GM06990 (cell line): ENCODE measurements at regions not wholly inside any gene's neighbourhood (a gene's known extent, or its start where the extent isn't known, plus 50 kb on each side); places are given as distances from the start of the nearest gene placed in this dataset.

ENCODE experiments used
- DNase-seq: peaks from one replicate; pipeline ENCODE4 v3.0.0-alpha.2; 2011; ENCODE audit not compliant: insufficient read length; ENCODE audit errors: extremely low read depth
- H3K27me3 ChIP-seq: replicated peaks from 2 replicates; pipeline ENCODE4 v1.6.0; 2011; ENCODE audit warnings: low read length; ENCODE audit not compliant: control insufficient read depth, insufficient read depth
- H3K36me3 ChIP-seq: 2 replicates; pipeline ENCODE4 v1.5.1; 2011; ENCODE audit warnings: low read length; ENCODE audit not compliant: control insufficient read depth, insufficient read depth
- H3K4me3 ChIP-seq: replicated peaks from 2 replicates; pipeline ENCODE4 v1.5.1; 2011; ENCODE audit warnings: low read depth, mild to moderate bottlenecking, control low read depth, low read length
- CTCF ChIP-seq: IDR thresholded peaks from 2 replicates; pipeline ENCODE4 v1.5.1; 2011; ENCODE audit warnings: low read length, control low read depth, mild to moderate bottlenecking, inconsistent platforms; ENCODE audit not compliant: insufficient read depth, poor library complexity, severe bottlenecking

DNA sequence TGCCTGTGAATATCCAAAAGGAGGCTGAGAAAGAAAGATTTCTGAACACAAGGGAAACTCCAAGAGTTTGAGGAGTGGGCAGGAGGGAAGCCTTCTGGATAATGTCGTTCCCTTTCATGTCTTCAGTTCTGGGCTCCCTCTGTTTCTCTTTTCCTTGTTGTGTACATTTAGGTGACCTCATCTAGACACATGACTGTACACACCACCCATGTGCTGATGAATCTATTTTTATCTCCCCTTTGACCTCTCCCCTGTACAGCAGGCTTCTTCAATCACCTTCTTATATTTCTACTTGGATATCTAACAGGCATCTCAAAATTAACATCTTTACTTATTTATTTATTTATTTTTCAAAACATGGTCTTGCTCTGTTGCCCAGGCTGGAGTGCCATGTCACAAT is 363.1 kb downstream of the GATA3 start:
- no peak for TF ChIP-seq CTCF
- no peak for DNase-seq

DNA sequence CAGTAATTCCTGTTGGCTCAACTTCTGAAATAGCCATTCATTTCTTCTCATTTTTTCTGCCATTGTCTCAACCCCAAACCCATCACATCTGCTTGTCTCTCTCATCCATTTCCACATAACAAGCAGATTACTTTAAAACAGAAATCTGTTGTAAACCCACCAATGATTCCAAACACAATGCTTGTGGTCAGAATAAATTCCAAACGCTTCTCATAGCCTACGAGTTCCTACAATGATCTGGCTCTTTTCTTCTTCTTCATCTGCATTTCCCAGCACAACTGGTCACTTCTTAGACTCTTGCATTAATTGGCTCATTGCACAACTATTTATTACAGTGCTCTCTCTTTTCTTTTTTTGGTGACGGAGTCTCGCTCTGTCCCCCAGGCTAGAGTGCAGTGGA is 364.1 kb downstream of the GATA3 start:
- H3K4me3 ChIP-seq: no peak overlapping the region
- H3K27me3 ChIP-seq: no peaks in the 10 kb centered on the region
- no peak for DNase-seq
- no peak for TF ChIP-seq CTCF
- H3K36me3 ChIP-seq: no peaks in the 10 kb centered on the region

More for the DNA sequence above, 363.1 kb downstream of the GATA3 start:
- Histone ChIP-seq H3K36me3 (no peaks in the 10 kb centered on the region), H3K4me3 (no peak overlapping the region), H3K27me3 (no peaks in the 10 kb centered on the region)

- Histone ChIP-seq H3K36me3 (no peaks in the 10 kb centered on the region), H3K4me3 (no peak overlapping the region), H3K27me3 (no peaks in the 10 kb centered on the region)
- DNase-seq: no peak
- TF ChIP-seq CTCF: no peak
Observed at GRCh38 chr10:8420182-8420581, 365.7 kb downstream of the GATA3 start.

- no peaks in the 10 kb centered on the region for H3K27me3 ChIP-seq
Observed at GRCh38 chr10:8424555-8425211, 370.2 kb downstream of the GATA3 start.

GRCh38 chr10:8428654-8429053 is 374.2 kb downstream of the GATA3 start:
- DNase-seq: no peak
- no peak for TF ChIP-seq CTCF

More at GRCh38 chr10:8424555-8425211, 370.2 kb downstream of the GATA3 start:
- Histone ChIP-seq H3K4me3 (no peak overlapping the region), H3K36me3 (no peaks in the 10 kb centered on the region)
- DNase-seq: no peak
- TF ChIP-seq CTCF: no peak

DNA sequence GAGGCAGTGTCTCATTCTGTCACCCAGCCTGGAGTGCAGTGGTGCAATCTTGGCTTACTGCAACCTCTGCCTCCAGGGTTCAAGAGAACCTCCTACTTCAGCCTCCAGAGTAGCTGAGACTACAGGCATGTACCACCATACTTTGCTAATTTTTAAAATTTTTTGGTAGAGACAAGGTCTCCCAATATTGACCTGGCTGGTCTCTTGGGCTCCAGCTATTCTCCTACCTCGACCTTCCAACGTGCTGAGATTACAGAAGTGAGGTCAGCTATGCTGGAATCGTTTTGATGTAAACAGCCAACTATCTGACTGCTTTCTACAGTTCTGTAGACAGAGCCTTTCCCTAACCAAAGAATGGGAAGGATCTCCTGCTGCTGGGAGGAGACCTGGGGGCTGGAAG is 375.8 kb downstream of the GATA3 start:
- Histone ChIP-seq H3K27me3 (no peaks in the 10 kb centered on the region; the same call in 1 of the 2 replicates), H3K36me3 (no peaks in the 10 kb centered on the region), H3K4me3 (no peak overlapping the region)
- TF ChIP-seq CTCF: no peak
- DNase-seq: no peak

More at GRCh38 chr10:8428654-8429053, 374.2 kb downstream of the GATA3 start:
- Histone ChIP-seq H3K4me3 (no peak overlapping the region), H3K27me3 (no peaks in the 10 kb centered on the region; the same call in 1 of the 2 replicates), H3K36me3 (no peaks in the 10 kb centered on the region)
